Ascending aorta (tissue), 2 donors: ENCODE measurements at regions not wholly inside any gene's neighbourhood (a gene's known extent, or its start where the extent isn't known, plus 50 kb on each side); places are given as distances from the start of the nearest gene placed in this dataset.

Experiments
- DNase-seq, 2 donors: peaks; one replicate each; pipeline ENCODE4 v3.0.0-alpha.2; 2019; ENCODE audit warnings: low spot score in 2 of 2
- H3K27ac ChIP-seq, 2 donors: fragments of 200-600 bp; sonication (generic); one replicate each; pipeline ENCODE4 v1.5.1; 2016 to 2017; ENCODE audit warnings: mild to moderate bottlenecking in 1 of 2
- H3K27me3 ChIP-seq: fragments of 200-600 bp; sonication (generic); one replicate; pipeline ENCODE4 v1.5.1; 2017
- H3K36me3 ChIP-seq, 2 donors: fragments of 200-600 bp; sonication (generic); one replicate each; pipeline ENCODE4 v1.5.1; 2016
- H3K4me1 ChIP-seq, 2 donors: fragments of 200-600 bp; sonication (generic); one replicate each; pipeline ENCODE4 v1.5.1; 2016 to 2017; ENCODE audit warnings: mild to moderate bottlenecking in 1 of 2
- H3K4me3 ChIP-seq, 2 donors: fragments of 200-600 bp; sonication (generic); one replicate each; pipeline ENCODE4 v1.5.1; 2016 to 2017; ENCODE audit warnings: mild to moderate bottlenecking in 1 of 2
- H3K9me3 ChIP-seq, 2 donors: fragments of 200-600 bp; sonication (generic); one replicate each; pipeline ENCODE4 v1.5.1; 2016
- intact Hi-C: fragments of 100-400 bp; cut with DNase I; formaldehyde crosslinking; loops from one replicate; pipeline ENCODE4 v1.15.1; 2023
- TF ChIP-seq, protein P1 (sequence below), 3 experiments: fragments of 200-600 bp in 2 of 3; fragments of 450-650 bp in 1 of 3; sonication (generic) in 2 of 3; IDR thresholded peaks; one replicate each; pipeline ENCODE4 v1.5.1; 2016 to 2019; ENCODE audit warnings: antibody characterized with exemption in 3 of 3, mild to moderate bottlenecking in 1 of 3, moderate library complexity in 1 of 3

DNA sequence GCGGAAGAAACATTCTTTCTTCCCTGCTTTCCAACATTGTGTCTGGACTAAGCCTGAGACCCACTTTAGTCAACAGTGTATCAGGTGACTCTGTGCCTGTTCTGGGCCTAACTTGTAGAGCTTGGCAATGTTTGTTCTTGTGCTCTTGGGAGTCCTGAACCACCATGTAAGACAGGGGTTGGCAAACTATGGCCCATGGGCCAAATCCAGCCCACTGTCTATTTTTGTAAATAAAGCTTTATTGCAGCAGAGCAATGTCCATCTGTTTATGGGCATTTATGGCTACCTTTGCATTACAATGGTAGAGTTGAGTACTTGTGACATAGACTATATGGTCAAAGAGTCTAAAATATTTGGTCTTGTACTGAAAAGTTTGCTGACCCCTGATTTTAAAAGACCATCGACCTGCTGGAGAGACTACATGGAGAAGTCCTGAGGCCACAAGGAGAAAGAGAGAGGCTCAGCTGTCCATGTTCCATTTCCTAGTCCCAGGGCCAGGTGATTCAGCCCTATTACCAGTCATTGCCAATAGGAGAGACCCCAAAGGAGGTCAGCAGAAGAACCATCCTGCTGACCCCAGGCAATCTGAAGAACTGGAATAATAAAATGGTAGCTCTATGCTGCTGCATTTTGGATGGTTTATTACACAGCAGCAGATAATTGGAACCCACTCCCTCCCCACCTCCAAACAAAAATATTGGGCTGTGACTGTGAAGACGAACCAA is 211.3 kb downstream of the AUH start:
- Histone ChIP-seq H3K4me1 (no peaks in the 10 kb centered on the region), H3K36me3 (no peaks in the 10 kb centered on the region), H3K4me3 (no peak overlapping the region), H3K27ac (no peak overlapping the region), H3K27me3 (no peaks in the 10 kb centered on the region), H3K9me3 (no peaks in the 10 kb centered on the region)
- DNase-seq: no peak
- TF ChIP-seq, protein P1, sequence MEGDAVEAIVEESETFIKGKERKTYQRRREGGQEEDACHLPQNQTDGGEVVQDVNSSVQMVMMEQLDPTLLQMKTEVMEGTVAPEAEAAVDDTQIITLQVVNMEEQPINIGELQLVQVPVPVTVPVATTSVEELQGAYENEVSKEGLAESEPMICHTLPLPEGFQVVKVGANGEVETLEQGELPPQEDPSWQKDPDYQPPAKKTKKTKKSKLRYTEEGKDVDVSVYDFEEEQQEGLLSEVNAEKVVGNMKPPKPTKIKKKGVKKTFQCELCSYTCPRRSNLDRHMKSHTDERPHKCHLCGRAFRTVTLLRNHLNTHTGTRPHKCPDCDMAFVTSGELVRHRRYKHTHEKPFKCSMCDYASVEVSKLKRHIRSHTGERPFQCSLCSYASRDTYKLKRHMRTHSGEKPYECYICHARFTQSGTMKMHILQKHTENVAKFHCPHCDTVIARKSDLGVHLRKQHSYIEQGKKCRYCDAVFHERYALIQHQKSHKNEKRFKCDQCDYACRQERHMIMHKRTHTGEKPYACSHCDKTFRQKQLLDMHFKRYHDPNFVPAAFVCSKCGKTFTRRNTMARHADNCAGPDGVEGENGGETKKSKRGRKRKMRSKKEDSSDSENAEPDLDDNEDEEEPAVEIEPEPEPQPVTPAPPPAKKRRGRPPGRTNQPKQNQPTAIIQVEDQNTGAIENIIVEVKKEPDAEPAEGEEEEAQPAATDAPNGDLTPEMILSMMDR (IDR thresholded peaks at IDR 0.05): no peak
- intact Hi-C loops: no loop called here

DNA sequence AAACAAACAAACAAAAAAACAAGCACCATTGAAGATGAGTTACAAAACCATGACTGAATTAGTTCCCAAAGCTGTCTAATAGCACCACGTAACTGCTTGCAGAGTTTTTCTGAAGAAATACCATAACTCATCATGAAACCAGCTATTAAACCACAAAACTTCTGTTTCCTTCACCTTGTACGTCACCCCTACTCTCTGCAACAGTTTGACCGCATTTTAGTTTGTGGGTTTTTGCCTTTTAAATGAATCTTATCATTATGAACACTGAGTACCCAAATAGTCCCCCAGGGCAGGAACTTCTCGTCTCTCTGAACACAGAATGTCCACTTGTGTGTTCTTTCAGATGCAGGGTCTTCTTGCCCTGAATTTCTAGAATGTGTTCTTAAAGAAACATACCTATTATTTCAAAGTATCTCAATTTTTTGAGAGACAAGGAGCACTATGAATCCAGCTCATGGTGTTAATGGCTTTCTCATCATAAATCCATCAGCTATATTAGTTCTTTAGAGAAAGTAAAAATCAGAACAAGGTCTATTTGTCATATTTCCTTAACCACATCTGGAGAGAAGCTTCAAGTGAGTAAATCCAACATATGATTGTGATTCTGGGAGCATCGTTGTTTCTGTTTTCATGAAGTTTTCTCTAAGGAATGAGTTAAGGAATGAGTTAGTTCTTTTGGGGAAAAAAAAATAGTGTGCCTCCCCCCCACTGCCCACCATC is 210.6 kb downstream of the AUH start:
- Histone ChIP-seq H3K27ac (no peak overlapping the region), H3K4me1 (no peaks in the 10 kb centered on the region)
- no peak for DNase-seq

DNA sequence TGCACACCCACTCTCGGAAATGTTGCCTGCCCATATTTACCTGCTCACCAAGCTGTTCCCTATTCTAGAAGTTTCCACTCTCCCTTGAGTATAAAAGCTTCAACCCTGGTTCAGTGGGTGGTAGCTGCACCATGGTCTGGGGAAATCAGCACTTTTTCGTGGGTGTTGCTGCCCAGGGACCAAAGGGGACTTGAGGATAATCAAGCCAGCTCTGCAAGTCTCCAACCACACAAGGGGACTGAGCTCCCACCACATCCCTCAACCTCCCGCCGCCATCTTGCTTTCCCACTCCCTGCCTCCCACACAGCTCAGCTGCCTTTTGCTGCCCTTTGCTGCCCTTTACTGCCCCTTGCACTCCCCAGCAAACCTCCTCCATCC is 210.0 kb downstream of the AUH start:
- no peaks in the 10 kb centered on the region for H3K36me3 ChIP-seq
- no peaks in the 10 kb centered on the region for H3K9me3 ChIP-seq
- DNase-seq: no peak
- TF ChIP-seq, protein P1 (IDR thresholded peaks at IDR 0.05): no peak
- H3K4me3 ChIP-seq: no peak overlapping the region
- H3K4me1 ChIP-seq: no peaks in the 10 kb centered on the region
- H3K27me3 ChIP-seq: no peaks in the 10 kb centered on the region
- intact Hi-C loops: no loop called here
- H3K27ac ChIP-seq: no peak overlapping the region

More for the DNA sequence above, 210.6 kb downstream of the AUH start:
- H3K27me3 ChIP-seq: no peaks in the 10 kb centered on the region
- TF ChIP-seq, protein P1 (IDR thresholded peaks at IDR 0.05): no peak
- no peaks in the 10 kb centered on the region for H3K36me3 ChIP-seq
- H3K9me3 ChIP-seq: no peaks in the 10 kb centered on the region
- intact Hi-C loops: no loop called here
- no peak overlapping the region for H3K4me3 ChIP-seq

DNA sequence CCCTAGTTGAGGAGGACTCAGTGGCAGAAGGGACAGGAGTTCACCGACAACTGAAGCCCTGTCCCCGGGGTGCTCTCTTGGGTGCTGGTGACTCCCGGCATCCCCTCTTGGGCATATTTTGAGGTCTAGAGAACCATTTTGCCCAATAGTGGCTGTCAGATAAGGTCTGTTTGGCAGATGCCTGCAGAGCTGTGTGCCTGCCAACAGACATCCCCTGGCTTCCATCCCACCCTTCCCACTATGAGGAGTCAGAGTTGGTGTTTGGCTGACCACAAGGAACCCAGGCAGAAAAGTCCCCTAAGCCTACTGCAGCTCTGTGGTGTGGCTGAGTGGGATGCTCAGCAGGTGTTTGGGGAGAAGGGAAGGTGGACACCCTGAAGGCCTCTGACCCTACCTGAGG is 207.0 kb downstream of the AUH start:
- peaks cover 0 to 1% of the 10 kb centered on the region in 2 donors for H3K4me1 ChIP-seq
- no peaks in the 10 kb centered on the region for H3K9me3 ChIP-seq
- DNase-seq: no peak
- intact Hi-C loops: no loop called here
- no peak overlapping the region for H3K27ac ChIP-seq
- no peaks in the 10 kb centered on the region for H3K36me3 ChIP-seq
- TF ChIP-seq, protein P1 (IDR thresholded peaks at IDR 0.05): no peak
- no peak overlapping the region for H3K4me3 ChIP-seq
- H3K27me3 ChIP-seq: no peaks in the 10 kb centered on the region

DNA sequence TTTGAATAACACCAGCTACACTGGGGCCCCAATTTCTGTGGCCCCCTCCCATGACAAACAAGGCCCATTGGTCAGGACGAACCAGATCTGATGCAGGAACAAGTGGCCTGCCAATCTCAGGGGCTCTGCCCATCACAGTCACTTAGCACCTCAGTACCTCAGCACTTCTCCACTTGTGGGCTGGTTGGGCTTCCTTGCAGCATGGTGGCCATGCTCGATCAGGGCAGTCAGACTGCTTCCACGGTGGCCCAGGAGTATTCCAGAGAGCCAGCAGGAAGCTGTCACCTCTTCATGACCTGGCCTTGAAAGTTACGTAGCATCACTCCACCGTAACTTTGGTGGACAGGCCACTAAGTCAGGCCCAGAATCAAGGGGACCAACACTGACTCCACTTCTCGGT is 206.5 kb downstream of the AUH start:
- TF ChIP-seq, protein P1 (IDR thresholded peaks at IDR 0.05): no peak
- Histone ChIP-seq H3K27ac (no peak overlapping the region), H3K27me3 (no peaks in the 10 kb centered on the region), H3K36me3 (no peaks in the 10 kb centered on the region), H3K9me3 (no peaks in the 10 kb centered on the region), H3K4me1 (peaks cover 0 to 6% of the 10 kb centered on the region in 2 donors), H3K4me3 (no peak overlapping the region)
- intact Hi-C loops: no loop called here
- DNase-seq: no peak
